CD4-positive, CD25-positive, alpha-beta regulatory T cell (primary cell): ENCODE measurements at regions not wholly inside any gene's neighbourhood (a gene's known extent, or its start where the extent isn't known, plus 50 kb on each side); places are given as distances from the start of the nearest gene placed in this dataset.

ENCODE experiments used
- ATAC-seq, 2 donors: fragments of 150-1000 bp; cut with Tn5 transposase; one replicate each; pipeline ENCODE4 v1.10.0; 2021; ENCODE audit warnings: low read depth in 2 of 2, moderate number of reproducible peaks in 2 of 2, moderate library complexity in 1 of 2
- DNase-seq, 3 donors: peaks; one replicate each; pipeline versions ENCODE4 v3.0.0 to v3.0.0-alpha.2; 2012 to 2022; ENCODE audit warnings: mixed read lengths in 1 of 3
- H3K27ac ChIP-seq: one replicate; pipeline ENCODE4 v1.7.0; 2013; ENCODE audit warnings: mild to moderate bottlenecking, low read length; ENCODE audit not compliant: insufficient read depth, poor library complexity, severe bottlenecking
- H3K27me3 ChIP-seq: one replicate; pipeline ENCODE4 v1.7.0; 2013; ENCODE audit warnings: low read length; ENCODE audit not compliant: control insufficient read depth, insufficient read depth
- H3K36me3 ChIP-seq: one replicate; pipeline ENCODE4 v1.7.0; 2013; ENCODE audit warnings: mild to moderate bottlenecking, low read length, moderate library complexity; ENCODE audit not compliant: control insufficient read depth, insufficient read depth
- H3K4me1 ChIP-seq: 2 replicates; pipeline ENCODE4 v1.7.0; 2013; ENCODE audit warnings: mild to moderate bottlenecking, low read length; ENCODE audit not compliant: insufficient read depth, control insufficient read depth, poor library complexity, severe bottlenecking
- H3K4me3 ChIP-seq: one replicate; pipeline ENCODE4 v1.7.0; 2013; ENCODE audit warnings: low read depth, mild to moderate bottlenecking, low read length, moderate library complexity
- H3K9me3 ChIP-seq, 2 experiments: 1 replicate in 1 of 2; 2 replicates in 1 of 2; pipeline ENCODE4 v1.7.0; 2013; ENCODE audit warnings: low read length in 2 of 2, mild to moderate bottlenecking in 1 of 2, moderate library complexity in 1 of 2; ENCODE audit not compliant: control insufficient read depth in 2 of 2
- H3K27ac Mint-ChIP-seq, 3 donors: one replicate each; pipeline ENCODE4 v1.8.0; 2020 to 2022; ENCODE audit warnings: mild to moderate bottlenecking in 3 of 3, mixed read lengths in 3 of 3, moderate library complexity in 2 of 3
- H3K27me3 Mint-ChIP-seq: one replicate; pipeline ENCODE4 v1.8.0; 2022; ENCODE audit warnings: mild to moderate bottlenecking, mixed read lengths
- H3K36me3 Mint-ChIP-seq: one replicate; pipeline ENCODE4 v1.8.0; 2020; ENCODE audit warnings: mixed read lengths
- H3K4me1 Mint-ChIP-seq, 4 donors: one replicate each; pipeline ENCODE4 v1.8.0; 2020 to 2022; ENCODE audit warnings: mixed read lengths in 4 of 4, mild to moderate bottlenecking in 1 of 4
- H3K4me3 Mint-ChIP-seq, 4 donors: one replicate each; pipeline ENCODE4 v1.8.0; 2020 to 2022; ENCODE audit warnings: mild to moderate bottlenecking in 4 of 4, mixed read lengths in 4 of 4, moderate library complexity in 3 of 4
- H3K9me3 Mint-ChIP-seq, 7 donors: one replicate each; pipeline ENCODE4 v1.8.0; 2020 to 2022; ENCODE audit warnings: mixed read lengths in 7 of 7, mild to moderate bottlenecking in 3 of 7, moderate library complexity in 2 of 7

DNA sequence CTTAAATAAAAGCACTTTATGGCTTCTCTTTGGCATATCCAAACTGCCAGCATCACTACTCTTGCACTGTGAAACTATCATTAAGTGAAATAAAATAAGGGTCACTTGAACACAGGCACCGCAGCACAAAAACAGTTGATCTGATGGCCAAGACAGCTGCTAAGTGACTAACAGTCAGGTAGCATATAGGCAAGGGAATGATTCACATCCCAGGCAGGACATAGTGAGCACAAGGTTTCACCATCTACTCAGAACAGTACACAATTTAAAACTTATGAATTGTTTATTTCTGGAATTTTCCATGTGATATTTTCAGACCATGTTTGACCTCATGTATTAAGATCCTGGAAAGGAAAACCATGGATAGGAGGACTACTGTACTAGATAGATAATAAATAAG lies 214.2 kb downstream of the MREG start:
- Histone ChIP-seq H3K4me3 (no peak overlapping the region), H3K27me3 (no peaks in the 10 kb centered on the region), H3K4me1 (no peaks in the 10 kb centered on the region), H3K27ac (no peak overlapping the region), H3K9me3 (no peaks in the 10 kb centered on the region), H3K36me3 (no peaks in the 10 kb centered on the region)
- DNase-seq (no peak), ATAC-seq (no peak)
- Mint-ChIP-seq H3K36me3 (no peaks in the 10 kb centered on the region), H3K27me3 (peaks cover 4% of the 10 kb centered on the region), H3K27ac (no peak overlapping the region), H3K4me1 (no peaks in the 10 kb centered on the region), H3K4me3 (no peak overlapping the region), H3K9me3 (peaks cover 0 to 4% (median 0%) of the 10 kb centered on the region in 7 donors)

- Mint-ChIP-seq H3K9me3 (peaks cover 0 to 4% (median 0%) of the 10 kb centered on the region in 7 donors), H3K36me3 (no peaks in the 10 kb centered on the region), H3K4me3 (no peak overlapping the region), H3K27ac (no peak overlapping the region), H3K4me1 (no peaks in the 10 kb centered on the region), H3K27me3 (peaks cover 4% of the 10 kb centered on the region)
- DNase-seq, result no peak
- H3K27me3 ChIP-seq, result no peaks in the 10 kb centered on the region
- no peaks in the 10 kb centered on the region for H3K4me1 ChIP-seq
- no peak for ATAC-seq
- H3K36me3 ChIP-seq, result no peaks in the 10 kb centered on the region
- H3K27ac ChIP-seq, result no peak overlapping the region
- no peaks in the 10 kb centered on the region for H3K9me3 ChIP-seq
- no peak overlapping the region for H3K4me3 ChIP-seq
Measured at GRCh38 chr2:215797676-215798075, 215.7 kb downstream of the MREG start.

- Histone ChIP-seq H3K27me3 (no peaks in the 10 kb centered on the region), H3K27ac (no peak overlapping the region), H3K9me3 (no peaks in the 10 kb centered on the region), H3K36me3 (no peaks in the 10 kb centered on the region), H3K4me1 (no peaks in the 10 kb centered on the region), H3K4me3 (no peak overlapping the region)
- Mint-ChIP-seq H3K9me3 (peaks cover 0 to 4% (median 0%) of the 10 kb centered on the region in 7 donors), H3K27me3 (peaks cover 4% of the 10 kb centered on the region), H3K4me1 (no peaks in the 10 kb centered on the region), H3K27ac (no peak overlapping the region), H3K36me3 (no peaks in the 10 kb centered on the region), H3K4me3 (no peak overlapping the region)
- ATAC-seq (no peak), DNase-seq (no peak)
Measured at GRCh38 chr2:215796140-215796855, 217.1 kb downstream of the MREG start.

DNA sequence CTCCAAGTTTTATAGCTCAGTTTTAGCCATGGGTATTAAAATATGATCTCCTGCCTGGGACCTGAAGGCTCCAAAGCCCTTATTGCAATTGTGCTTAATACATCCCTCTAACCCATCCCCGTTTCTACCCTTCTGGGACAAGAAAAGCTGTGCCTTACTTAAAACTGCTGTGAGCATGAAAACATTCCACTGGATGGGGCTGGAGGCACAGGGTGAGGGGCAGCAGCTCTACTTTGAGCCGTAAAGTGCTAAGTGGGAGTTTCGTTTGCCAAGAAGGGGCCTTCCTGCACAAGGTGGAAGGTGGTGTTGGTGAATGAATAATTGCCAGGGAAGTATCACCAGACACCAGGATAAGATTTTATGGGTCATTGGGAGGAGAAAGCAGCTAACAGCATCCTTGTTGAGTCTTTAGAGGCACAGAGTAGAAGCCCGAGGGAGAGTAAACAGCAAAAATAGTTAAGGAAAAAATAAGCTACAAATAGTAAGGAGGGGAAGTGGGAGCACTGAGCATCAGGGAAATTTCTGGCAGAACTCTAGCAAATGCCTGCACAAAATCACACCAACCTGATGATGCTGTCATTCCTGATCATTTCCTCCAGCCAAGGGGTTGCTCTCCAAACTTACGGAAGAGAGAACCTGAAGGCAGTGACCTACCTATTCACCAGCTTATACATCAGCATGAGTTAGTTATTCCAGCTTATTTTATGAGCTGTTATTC lies 218.4 kb downstream of the MREG start:
- Mint-ChIP-seq H3K9me3 (peaks cover 0 to 4% (median 0%) of the 10 kb centered on the region in 7 donors), H3K4me3 (no peak overlapping the region), H3K36me3 (no peaks in the 10 kb centered on the region), H3K27me3 (peaks cover 4% of the 10 kb centered on the region), H3K27ac (no peak overlapping the region), H3K4me1 (no peaks in the 10 kb centered on the region)
- H3K27ac ChIP-seq, result no peak overlapping the region
- no peaks in the 10 kb centered on the region for H3K9me3 ChIP-seq
- no peaks in the 10 kb centered on the region for H3K27me3 ChIP-seq
- H3K4me1 ChIP-seq, result no peaks in the 10 kb centered on the region
- H3K36me3 ChIP-seq, result no peaks in the 10 kb centered on the region
- no peak for DNase-seq
- ATAC-seq, result no peak
- no peak overlapping the region for H3K4me3 ChIP-seq

- Mint-ChIP-seq H3K9me3 (peaks cover 0 to 4% (median 1%) of the 10 kb centered on the region in 7 donors), H3K27me3 (peaks cover 4% of the 10 kb centered on the region), H3K4me1 (no peaks in the 10 kb centered on the region), H3K4me3 (no peak overlapping the region), H3K27ac (no peak overlapping the region), H3K36me3 (no peaks in the 10 kb centered on the region)
- no peak overlapping the region for H3K27ac ChIP-seq
- H3K9me3 ChIP-seq, result no peaks in the 10 kb centered on the region
- no peaks in the 10 kb centered on the region for H3K27me3 ChIP-seq
- H3K4me3 ChIP-seq, result no peak overlapping the region
- ATAC-seq (no peak), DNase-seq (no peak)
- no peaks in the 10 kb centered on the region for H3K36me3 ChIP-seq
- no peaks in the 10 kb centered on the region for H3K4me1 ChIP-seq
Measured at GRCh38 chr2:215793747-215794595, 219.4 kb downstream of the MREG start.

DNA sequence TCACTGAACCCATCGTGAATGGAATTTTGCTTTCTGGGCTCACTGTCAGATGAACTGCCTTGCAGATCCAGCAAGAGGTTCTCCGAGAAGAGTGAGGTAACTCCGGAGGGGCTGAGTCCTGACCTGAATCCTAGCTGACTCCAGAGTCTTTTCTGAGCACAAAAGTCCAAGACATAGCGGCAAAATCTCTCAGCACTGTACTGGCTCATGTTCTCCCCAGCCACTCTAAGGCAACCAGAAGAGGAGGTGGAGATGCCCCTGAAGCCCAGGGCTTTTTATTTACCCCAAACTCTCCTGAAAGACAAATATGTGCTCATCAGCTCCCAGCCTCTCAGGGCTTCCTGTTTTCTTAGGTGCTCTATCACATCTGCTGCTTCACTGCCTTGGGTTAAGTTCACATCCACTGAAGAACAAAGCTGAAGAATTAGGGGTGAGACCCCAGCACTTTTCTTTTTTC lies 221.8 kb downstream of the MREG start:
- Histone ChIP-seq H3K4me1 (no peaks in the 10 kb centered on the region), H3K4me3 (no peak overlapping the region), H3K27me3 (no peaks in the 10 kb centered on the region), H3K9me3 (no peaks in the 10 kb centered on the region), H3K36me3 (no peaks in the 10 kb centered on the region), H3K27ac (no peak overlapping the region)
- H3K36me3 Mint-ChIP-seq, result no peaks in the 10 kb centered on the region
- H3K9me3 Mint-ChIP-seq, result peaks cover 0 to 4% (median 0%) of the 10 kb centered on the region in 7 donors
- no peak overlapping the region for H3K4me3 Mint-ChIP-seq
- no peak for DNase-seq
- no peak for ATAC-seq
- H3K27me3 Mint-ChIP-seq, result no peaks in the 10 kb centered on the region
- no peak overlapping the region for H3K27ac Mint-ChIP-seq
- no peaks in the 10 kb centered on the region for H3K4me1 Mint-ChIP-seq

DNA sequence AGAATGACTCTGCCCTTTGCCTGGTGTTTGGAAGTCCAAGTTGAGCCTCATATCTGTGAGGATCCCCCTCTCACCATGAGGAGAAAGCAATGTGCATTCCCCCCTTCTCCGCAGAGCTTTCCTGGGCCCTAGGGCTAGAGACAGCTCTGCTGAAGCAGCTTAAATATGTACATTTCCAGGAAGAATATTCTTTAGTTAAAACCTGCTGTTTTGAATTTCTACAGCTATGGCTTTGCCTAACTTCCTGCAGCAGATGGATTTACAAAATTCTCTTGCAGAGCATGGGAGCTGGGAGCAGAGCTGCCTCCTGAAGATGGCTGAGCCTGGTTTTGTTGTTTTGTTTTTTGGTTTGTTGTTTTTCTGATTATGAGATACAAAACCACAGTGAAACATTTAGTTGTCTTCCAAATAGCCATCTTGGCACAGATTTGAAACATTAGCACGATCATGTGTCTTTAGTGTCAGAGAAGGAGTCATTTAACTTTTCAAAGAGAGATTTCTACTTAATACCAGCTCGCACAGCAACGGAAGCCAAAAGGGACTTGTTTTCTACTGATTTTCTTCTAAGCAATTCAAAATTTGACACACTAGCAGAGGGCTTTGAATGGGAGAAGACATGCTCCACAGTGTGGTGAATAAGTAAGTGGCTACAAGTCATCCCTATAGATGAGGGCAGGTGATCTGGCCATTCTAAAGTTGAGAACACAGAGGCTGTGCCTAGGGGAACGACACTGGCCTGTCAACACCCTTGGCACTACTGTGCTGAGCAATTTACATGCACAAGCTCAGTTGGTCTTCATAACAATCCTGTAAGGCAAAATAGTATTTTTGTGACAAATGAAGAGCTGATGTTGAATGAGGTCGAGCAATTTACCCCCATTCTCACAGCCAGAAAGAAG lies 222.6 kb downstream of the MREG start:
- Histone ChIP-seq H3K4me1 (no peaks in the 10 kb centered on the region), H3K27me3 (no peaks in the 10 kb centered on the region), H3K36me3 (no peaks in the 10 kb centered on the region), H3K4me3 (no peak overlapping the region), H3K27ac (no peak overlapping the region), H3K9me3 (no peaks in the 10 kb centered on the region)
- Mint-ChIP-seq H3K36me3 (no peaks in the 10 kb centered on the region), H3K27ac (no peak overlapping the region), H3K4me1 (no peaks in the 10 kb centered on the region), H3K4me3 (no peak overlapping the region), H3K27me3 (no peaks in the 10 kb centered on the region), H3K9me3 (peaks cover 0 to 4% (median 0%) of the 10 kb centered on the region in 7 donors)
- DNase-seq, result no peak
- no peak for ATAC-seq
